Activated CD8-positive, alpha-beta memory T cell treated with anti-CD3 and anti-CD28 coated beads, Interleukin-2, amount 50 U/mL, for 4 hours (primary cell): ENCODE measurements at regions not wholly inside any gene's neighbourhood (a gene's known extent, or its start where the extent isn't known, plus 50 kb on each side); places are given as distances from the start of the nearest gene placed in this dataset.

ENCODE experiments used
- DNase-seq: peaks from one replicate; pipeline ENCODE4 v3.0.0-alpha.2; 2020

DNA sequence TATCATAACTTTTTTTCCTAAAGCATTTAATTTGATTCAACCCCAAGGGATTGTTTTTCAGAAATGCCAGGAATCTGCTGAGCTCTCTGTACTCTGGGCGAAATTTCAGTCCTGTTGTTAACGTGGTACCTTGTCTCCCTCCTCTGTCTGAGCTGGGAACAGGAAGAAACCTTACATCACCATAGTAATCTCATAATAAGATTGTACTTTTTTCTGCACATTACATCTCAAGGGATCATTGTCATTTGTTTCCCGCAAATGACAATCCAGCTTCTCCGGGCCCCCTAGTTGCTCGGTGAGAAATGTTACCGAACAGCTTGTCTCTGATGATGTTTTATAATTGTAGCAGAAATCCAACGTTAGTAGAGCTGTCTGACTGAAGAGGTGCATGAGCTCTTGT is 152.7 kb upstream of the ERCC4 start:
- no peak for DNase-seq

- DNase-seq, result no peak
Measured at GRCh38 chr16:13768471-13768870, 151.5 kb upstream of the ERCC4 start.

- no peak for DNase-seq
Measured at GRCh38 chr16:13770436-13770835, 149.5 kb upstream of the ERCC4 start.

GRCh38 chr16:13772782-13773181 is 147.2 kb upstream of the ERCC4 start:
- no peak for DNase-seq

DNA sequence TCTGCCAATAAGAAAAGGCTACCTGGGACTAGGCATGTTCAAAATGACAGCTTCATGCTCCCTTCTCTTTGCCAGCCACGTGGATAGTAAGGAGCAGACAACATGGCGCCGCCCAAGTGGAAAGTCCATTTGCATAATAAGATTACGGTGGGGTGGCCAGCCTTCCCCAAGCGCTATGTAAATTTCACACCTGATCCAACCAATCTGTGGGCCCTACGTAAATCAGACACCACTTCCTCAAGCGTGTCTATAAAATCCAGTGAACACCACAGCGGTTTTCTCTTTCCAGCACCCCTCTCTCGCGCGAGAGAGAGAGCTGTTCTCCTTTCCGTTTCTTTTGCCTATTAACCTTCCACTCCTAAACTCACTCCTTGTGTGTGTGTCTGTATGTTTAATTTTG is 140.3 kb upstream of the ERCC4 start:
- DNase-seq, result no peak

DNA sequence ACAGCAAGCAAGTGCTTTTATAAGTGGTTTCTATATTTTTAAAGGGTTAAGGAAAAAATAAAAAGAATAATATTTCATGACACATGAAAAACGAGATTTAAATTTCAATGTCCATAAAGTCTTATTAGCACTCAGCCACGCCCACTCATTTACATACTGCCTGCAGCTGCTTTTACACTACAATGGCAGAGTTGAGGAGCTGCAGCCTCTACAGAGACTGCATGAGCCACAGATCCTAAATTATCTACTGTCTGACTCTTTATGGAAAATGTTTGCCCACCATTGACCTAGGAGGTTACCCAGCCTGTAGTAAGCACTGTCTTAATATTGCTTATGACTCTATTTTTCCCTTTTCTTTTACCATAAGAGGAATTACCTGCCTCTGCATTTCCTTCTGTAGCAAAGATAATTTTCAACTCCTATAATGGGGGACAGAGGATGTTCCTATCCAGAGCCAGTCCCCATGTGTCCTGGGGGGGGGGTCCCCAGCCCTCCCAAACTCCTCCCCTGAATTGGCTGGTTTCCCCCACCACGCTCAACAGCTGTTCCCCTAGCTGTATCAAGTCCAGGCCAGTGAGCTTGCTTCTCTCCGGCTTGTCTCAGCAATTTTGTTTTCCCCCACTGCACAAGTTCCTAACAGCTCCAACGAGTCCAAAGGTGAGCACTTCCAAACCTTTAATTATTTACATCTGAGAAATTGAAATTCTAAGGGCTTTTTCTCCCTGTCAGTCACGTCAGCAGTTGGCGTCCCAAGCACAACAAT is 139.4 kb upstream of the ERCC4 start:
- DNase-seq, result no peak

- DNase-seq, result no peak
Measured at GRCh38 chr16:13781169-13781564, 138.8 kb upstream of the ERCC4 start.

DNA sequence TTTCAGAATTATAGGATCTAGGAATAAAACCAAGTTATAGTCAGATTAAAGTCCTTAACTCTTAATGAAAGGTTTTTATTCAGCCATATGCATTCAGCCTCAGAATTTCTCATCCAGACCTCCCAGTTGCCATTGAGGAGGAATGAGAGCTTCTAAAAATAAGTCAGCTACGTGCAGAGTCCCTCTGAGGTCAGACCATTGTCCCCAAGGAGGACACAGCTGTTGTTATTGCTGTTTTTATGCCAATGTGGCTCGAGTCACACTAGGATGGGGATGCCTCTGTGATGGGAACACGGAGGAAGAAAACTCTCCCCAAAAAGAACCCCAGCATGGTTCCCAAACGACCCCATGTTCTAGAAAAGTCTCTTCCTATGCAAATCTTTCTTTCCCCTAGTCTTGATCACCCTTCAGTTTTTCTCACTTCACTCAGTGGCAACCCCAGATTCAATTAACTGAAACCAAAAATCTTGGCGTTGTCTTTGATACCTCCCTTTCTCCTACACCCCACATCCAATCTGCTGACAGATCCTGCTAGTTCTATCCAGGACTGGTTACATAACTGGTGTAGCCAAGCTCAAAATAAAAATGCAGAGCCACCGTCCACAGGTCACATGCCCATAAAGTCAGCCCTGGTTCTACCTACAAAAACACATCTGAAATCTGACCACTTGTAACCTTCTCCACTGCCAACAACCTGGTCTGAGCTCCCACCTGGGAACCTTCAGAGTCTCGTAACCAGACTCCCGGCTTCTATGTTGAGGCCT is 138.2 kb upstream of the ERCC4 start:
- DNase-seq, result no peak

- DNase-seq, result no peak
Measured at GRCh38 chr16:13791095-13791494, 128.9 kb upstream of the ERCC4 start.

DNA sequence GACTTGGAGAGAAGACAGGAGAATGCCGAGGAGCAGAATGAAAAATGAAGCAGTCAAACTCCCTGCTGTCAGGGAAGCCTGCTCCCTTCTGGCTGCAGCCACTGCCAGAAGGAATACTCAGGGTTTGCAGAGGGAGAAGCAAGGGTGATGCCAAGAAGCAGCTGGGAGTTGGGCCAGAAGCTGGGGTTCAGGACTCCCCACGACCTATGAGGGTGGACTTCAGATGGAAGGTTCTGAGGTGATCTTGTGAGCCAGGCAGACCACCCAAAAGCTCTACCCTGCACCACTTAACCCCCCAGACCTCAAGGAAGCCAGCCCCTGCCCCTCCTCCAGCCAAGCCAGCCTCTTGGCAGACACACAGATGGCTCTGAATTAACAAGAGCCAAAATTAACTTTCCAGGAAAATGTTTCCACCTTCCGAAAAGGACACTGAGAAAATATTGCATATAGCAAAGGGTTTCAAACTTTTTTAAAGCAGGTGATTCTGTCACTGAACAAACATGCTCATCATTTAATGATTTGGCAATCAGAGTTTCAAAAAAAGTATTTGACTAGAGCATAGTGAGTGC is 126.0 kb upstream of the ERCC4 start:
- DNase-seq, result no peak

GRCh38 chr16:13795131-13795530 is 124.8 kb upstream of the ERCC4 start:
- no peak for DNase-seq

DNA sequence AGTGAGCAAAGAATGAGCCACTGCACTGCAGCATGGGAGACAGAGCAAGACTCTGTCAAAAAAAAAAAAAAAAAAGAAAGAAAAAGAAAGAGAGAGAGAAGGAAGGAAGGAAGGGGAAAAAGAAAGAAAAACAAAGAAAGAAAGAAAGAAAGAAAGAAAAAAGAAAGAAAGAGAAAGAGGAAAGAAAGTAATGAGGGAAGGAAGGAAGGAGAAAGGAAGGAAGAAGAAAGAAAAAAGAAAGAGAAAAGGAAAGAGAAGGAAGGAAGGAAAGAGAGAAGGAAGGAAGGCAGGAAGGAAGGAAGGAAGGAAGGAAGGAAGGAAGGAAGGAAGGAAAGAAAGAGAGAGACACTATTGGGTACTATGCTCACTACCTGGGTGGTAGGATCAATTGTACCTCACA is 122.2 kb upstream of the ERCC4 start:
- no peak for DNase-seq

DNA sequence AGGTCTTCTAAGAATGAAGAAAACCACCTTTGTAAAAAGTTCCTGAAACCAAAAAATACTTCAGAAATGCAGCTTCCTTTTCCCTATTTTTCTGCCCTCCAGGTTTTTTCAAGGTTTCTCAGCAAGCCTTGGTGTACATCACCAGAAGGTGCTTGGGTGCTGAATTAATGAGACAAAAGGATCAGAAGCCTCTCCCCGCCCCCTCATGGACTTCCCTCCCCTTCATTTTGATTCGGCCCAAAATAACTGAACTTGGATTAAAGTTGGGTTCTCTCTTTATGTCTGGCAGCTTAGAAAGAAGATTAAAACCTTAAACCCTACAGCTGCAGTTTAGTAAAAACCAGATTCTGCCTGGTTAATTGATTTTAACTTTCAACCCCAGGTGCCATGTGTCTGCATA is 121.7 kb upstream of the ERCC4 start:
- DNase-seq, result no peak

DNA sequence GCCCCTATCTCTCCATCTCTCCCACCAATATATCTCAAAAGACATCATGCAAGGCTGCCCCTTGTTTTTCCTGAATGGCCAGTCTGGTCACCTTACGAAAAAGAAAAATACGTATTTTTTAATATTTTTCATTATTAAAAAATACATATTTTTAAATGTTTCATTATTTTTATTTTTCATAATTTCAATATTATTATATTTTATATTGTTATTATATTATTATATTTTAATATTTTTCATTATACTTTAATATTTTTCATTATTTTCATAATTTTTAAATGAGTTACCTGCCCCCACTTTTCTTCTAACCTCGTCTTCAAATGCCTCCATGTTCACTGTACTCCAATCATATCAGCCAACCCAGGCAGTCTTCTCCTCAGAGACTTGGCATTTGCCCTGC is 116.0 kb upstream of the ERCC4 start:
- no peak for DNase-seq

DNA sequence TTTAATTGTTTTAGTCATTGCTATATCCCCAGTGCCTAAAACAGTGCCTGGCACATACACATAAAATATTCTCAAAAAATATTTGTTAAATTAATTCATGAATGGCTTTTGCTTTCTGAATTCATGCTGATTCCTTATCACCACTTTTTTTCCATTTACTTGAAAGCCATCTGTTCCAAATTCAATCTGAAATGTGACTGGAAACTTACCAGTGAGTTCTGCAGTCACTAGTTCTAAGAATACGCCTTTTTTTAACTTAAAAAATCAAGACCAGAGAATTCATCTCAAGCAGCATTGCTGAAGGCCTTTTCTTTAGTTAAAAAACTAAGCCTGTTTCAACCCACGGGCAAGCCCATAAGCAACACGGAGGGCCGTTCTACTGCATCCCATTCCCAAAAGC is 114.0 kb upstream of the ERCC4 start:
- no peak for DNase-seq

GRCh38 chr16:13806671-13807070 is 113.3 kb upstream of the ERCC4 start:
- no peak for DNase-seq

- DNase-seq, result no peak
Measured at GRCh38 chr16:13808102-13808501, 111.9 kb upstream of the ERCC4 start.

GRCh38 chr16:13809765-13810164 is 110.2 kb upstream of the ERCC4 start:
- DNase-seq, result no peak

- DNase-seq, result no peak
Measured at GRCh38 chr16:13811834-13812233, 108.1 kb upstream of the ERCC4 start.

DNA sequence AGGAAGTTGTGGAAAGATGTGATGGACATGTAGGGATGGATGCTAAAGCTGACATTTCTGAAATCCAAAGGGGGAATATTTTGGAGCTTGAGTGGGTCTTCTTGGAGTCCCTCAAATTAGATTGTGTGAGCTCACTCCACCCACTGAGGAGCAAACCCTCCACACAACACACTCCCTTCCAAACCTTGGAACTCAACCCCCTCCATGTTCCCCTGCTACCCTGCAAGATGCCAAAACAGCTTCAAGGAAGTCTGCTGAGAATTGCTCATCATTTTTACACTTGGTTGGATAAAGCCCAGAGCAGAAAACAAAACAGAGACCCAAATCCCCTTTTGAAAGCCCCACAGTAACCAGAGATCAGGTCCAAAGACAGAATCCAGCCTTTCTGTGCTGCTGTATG is 103.3 kb upstream of the ERCC4 start:
- DNase-seq, result no peak

GRCh38 chr16:13823501-13823900 is 96.5 kb upstream of the ERCC4 start:
- DNase-seq, result no peak

DNA sequence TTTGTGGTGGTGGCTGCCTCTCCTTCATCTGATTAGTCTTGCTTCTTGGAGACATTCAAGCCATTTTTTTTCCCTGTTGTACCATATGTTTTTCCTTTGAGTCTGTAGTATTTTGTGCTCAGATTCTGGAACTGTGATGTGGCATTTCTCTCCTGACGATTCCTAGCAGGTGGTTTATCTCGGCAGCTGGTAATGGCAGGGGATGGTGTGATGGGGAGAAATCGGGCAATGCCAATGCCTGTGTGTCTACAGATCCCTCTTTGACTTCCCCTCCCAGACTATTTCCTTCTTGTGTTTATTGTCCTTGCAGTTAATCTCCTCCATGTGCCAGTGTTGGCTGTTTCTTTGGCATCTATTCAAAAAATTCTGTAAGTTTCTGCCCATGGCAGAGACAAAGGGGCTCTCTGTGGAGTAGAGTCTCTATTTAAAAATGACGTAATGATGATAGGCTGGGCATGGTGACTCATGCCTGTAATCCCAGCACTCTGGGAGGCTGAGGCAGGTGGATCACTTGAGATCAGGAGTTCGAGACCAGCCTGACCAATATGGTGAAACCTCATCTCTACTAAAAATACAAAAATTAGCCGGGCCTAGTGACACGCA is 90.2 kb upstream of the ERCC4 start:
- no peak for DNase-seq

DNA sequence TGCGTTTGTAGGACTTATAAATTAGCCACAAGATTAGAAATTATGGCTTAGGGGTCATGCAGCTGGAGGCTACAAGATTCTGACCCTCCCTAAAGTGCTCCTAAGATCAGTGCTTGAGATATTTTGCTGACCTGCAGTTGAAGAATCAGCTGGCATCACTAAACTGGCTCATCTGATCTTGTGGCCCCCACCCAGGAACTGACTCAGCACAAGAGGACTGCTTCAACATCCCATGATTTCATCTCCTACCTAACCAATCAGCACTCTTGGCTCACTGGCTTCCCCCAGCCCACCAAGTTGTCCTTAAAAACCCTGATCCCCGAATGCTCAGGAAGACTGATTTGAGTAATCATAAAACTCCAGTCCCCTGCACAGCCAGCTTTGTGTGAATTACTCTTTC is 86.4 kb upstream of the ERCC4 start:
- no peak for DNase-seq

- no peak for DNase-seq
Measured at GRCh38 chr16:13835387-13835786, 84.6 kb upstream of the ERCC4 start.
